ENCODE measurements at regions not wholly inside any gene's neighbourhood (a gene's known extent, or its start where the extent isn't known, plus 50 kb on each side); places are given as distances from the start of the nearest gene placed in this dataset.

GRCh38 chr12:25424211-25424731 is 128.8 kb downstream of the LMNTD1 start:
- CTCF ChIA-PET = no interaction called here
- Histone ChIP-seq H3K4me3 (ENCODE audit: low read depth, low read length, poor library complexity, severe bottlenecking) (no peak overlapping the region), H3K9me3 (ENCODE audit: low read depth, low read length, poor library complexity, severe bottlenecking) (no peaks in the 10 kb centered on the region), H3K27me3 (replicated peaks; ENCODE audit: insufficient read depth, low read depth, low read length, poor library complexity) (no peaks in the 10 kb centered on the region), H3K36me3 (ENCODE audit: insufficient read depth, low read length, poor library complexity, severe bottlenecking) (no peaks in the 10 kb centered on the region), H3K4me1 (ENCODE audit: insufficient read depth, low read length, poor library complexity, severe bottlenecking) (no peaks in the 10 kb centered on the region), H3K27ac (ENCODE audit: low read depth, low read length, poor library complexity, severe bottlenecking) (no peak overlapping the region)
- intact Hi-C loops (cut with micrococcal nuclease; ENCODE audit: unreplicated experiment) = no loop called here
- POLR2A ChIA-PET (ENCODE audit: low non-redundant PET) = interaction anchor here (0.6 kb wide), 1 partner anchor 390 kb away, joined by 3 read pairs; no protein-coding TSS in a partner anchor
- TF ChIP-seq EZH2 (IDR thresholded peaks at IDR 0.05; ENCODE audit: borderline replicate concordance, low read depth, low read length, poor library complexity, severe bottlenecking) (no peak), CTCF (conservative IDR thresholded peaks at IDR 0.05; ENCODE audit: low read depth, low read length) (no peak)
- BruUV-seq (replicated peaks) = no TSS peak
- DNase-seq (ENCODE audit: low spot score) = no peak

- ChIA-PET CTCF (no interaction called here), POLR2A (ENCODE audit: low non-redundant PET) (interaction anchor here (0.6 kb wide), 1 partner anchor 390 kb away, joined by 3 read pairs; no protein-coding TSS in a partner anchor)
- BruUV-seq (replicated peaks) = no TSS peak
- TF ChIP-seq EZH2 (IDR thresholded peaks at IDR 0.05; ENCODE audit: borderline replicate concordance, low read depth, low read length, poor library complexity, severe bottlenecking) (no peak), CTCF (conservative IDR thresholded peaks at IDR 0.05; ENCODE audit: low read depth, low read length) (no peak)
- no peak for DNase-seq (ENCODE audit: low spot score)
- Histone ChIP-seq H3K4me1 (ENCODE audit: insufficient read depth, low read length, poor library complexity, severe bottlenecking) (no peaks in the 10 kb centered on the region), H3K36me3 (ENCODE audit: insufficient read depth, low read length, poor library complexity, severe bottlenecking) (no peaks in the 10 kb centered on the region), H3K27me3 (replicated peaks; ENCODE audit: insufficient read depth, low read depth, low read length, poor library complexity) (no peaks in the 10 kb centered on the region), H3K9me3 (ENCODE audit: low read depth, low read length, poor library complexity, severe bottlenecking) (no peaks in the 10 kb centered on the region), H3K27ac (ENCODE audit: low read depth, low read length, poor library complexity, severe bottlenecking) (no peak overlapping the region), H3K4me3 (ENCODE audit: low read depth, low read length, poor library complexity, severe bottlenecking) (no peak overlapping the region)
- intact Hi-C loops (cut with micrococcal nuclease; ENCODE audit: unreplicated experiment) = no loop called here
Measured at GRCh38 chr12:25423355-25424050, 129.6 kb downstream of the LMNTD1 start.

DNA sequence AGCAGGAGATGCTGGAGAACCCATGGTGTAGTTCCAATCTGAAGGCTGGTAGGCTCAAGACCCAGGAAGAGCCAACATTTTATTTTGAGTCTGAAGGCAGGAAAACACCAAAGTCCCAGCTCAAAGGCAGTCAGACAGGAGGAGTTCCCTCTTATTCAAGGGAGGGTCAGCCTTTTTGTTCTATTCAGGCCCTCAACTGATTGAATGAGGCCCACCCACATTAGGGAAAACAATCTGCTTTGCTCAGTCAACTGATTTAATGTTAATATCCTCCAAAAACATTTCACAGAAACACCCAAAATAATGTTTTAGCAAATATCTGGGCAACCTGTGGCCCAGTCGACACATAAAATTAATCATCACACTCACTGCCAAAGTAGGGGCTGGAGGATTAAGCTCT is 130.8 kb downstream of the LMNTD1 start:
- no peaks in the 10 kb centered on the region for H3K9me3 ChIP-seq (ENCODE audit: low read depth, low read length, poor library complexity, severe bottlenecking)
- DNase-seq (ENCODE audit: low spot score) = no peak

More for the DNA sequence above, 130.8 kb downstream of the LMNTD1 start:
- Histone ChIP-seq H3K27me3 (replicated peaks; ENCODE audit: insufficient read depth, low read depth, low read length, poor library complexity) (no peaks in the 10 kb centered on the region), H3K4me3 (ENCODE audit: low read depth, low read length, poor library complexity, severe bottlenecking) (no peak overlapping the region), H3K4me1 (ENCODE audit: insufficient read depth, low read length, poor library complexity, severe bottlenecking) (no peaks in the 10 kb centered on the region), H3K36me3 (ENCODE audit: insufficient read depth, low read length, poor library complexity, severe bottlenecking) (no peaks in the 10 kb centered on the region), H3K27ac (ENCODE audit: low read depth, low read length, poor library complexity, severe bottlenecking) (no peak overlapping the region)
- CTCF ChIA-PET = no interaction called here
- intact Hi-C loops (cut with micrococcal nuclease; ENCODE audit: unreplicated experiment) = no loop called here
- TF ChIP-seq EZH2 (IDR thresholded peaks at IDR 0.05; ENCODE audit: borderline replicate concordance, low read depth, low read length, poor library complexity, severe bottlenecking) = no peak
- no peak for TF ChIP-seq CTCF (conservative IDR thresholded peaks at IDR 0.05; ENCODE audit: low read depth, low read length)
- no TSS peak for BruUV-seq (replicated peaks)
- POLR2A ChIA-PET (ENCODE audit: low non-redundant PET) = no interaction called here
